MCF 10A (cell line): ENCODE measurements at regions not wholly inside any gene's neighbourhood (a gene's known extent, or its start where the extent isn't known, plus 50 kb on each side); places are given as distances from the start of the nearest gene placed in this dataset.
A peak's percentile ranks its signal among the peaks of the same experiment; 100 is the strongest.

ENCODE experiments used
- BruUV-seq: library from RNA; stranded (reverse); fragments of 400-500 nt; replicated peaks from 2 replicates; lab custom pipeline; 2021; lab: Mats Ljungman, UMichigan
- CTCF ChIA-PET: fragments of 300-600 bp; sonication (Branson Sonifier 250); formaldehyde crosslinking; extraction: SDS; loops from one replicate; lab custom pipeline; 2021; ENCODE audit warnings: antibody characterized with exemption, inconsistent platforms; lab: Yijun Ruan, JAX
- POLR2A ChIA-PET: fragments of 300-600, 350-650 bp; sonication (Branson Sonifier 250); formaldehyde crosslinking; extraction: SDS; loops from one replicate; lab custom pipeline; 2020; ENCODE audit warnings: antibody characterized with exemption, inconsistent platforms; lab: Yijun Ruan, JAX
- DNase-seq: peaks from one replicate; pipeline ENCODE4 v3.0.0-alpha.2; 2018; ENCODE audit not compliant: unreplicated experiment
- H3K27ac Mint-ChIP-seq: one replicate; pipeline ENCODE4 v1.8.0; 2022; ENCODE audit warnings: mild to moderate bottlenecking, low read depth, mixed read lengths; ENCODE audit not compliant: unreplicated experiment
- H3K27me3 Mint-ChIP-seq: one replicate; pipeline ENCODE4 v1.8.0; 2022; ENCODE audit warnings: mixed read lengths; ENCODE audit not compliant: insufficient read depth, unreplicated experiment
- H3K36me3 Mint-ChIP-seq: one replicate; pipeline ENCODE4 v1.8.0; 2022; ENCODE audit warnings: mild to moderate bottlenecking, moderate library complexity, mixed read lengths; ENCODE audit not compliant: insufficient read depth, unreplicated experiment
- H3K4me1 Mint-ChIP-seq: one replicate; pipeline ENCODE4 v1.8.0; 2022; ENCODE audit warnings: mixed read lengths; ENCODE audit not compliant: insufficient read depth, unreplicated experiment
- H3K4me3 Mint-ChIP-seq: one replicate; pipeline ENCODE4 v1.8.0; 2022; ENCODE audit warnings: mild to moderate bottlenecking, moderate library complexity, mixed read lengths; ENCODE audit not compliant: unreplicated experiment
- H3K9me3 Mint-ChIP-seq: one replicate; pipeline ENCODE4 v1.8.0; 2022; ENCODE audit warnings: mixed read lengths; ENCODE audit not compliant: unreplicated experiment
- intact Hi-C: fragments of 100-400 bp; cut with micrococcal nuclease; formaldehyde crosslinking; loops from 2 replicates; pipeline ENCODE4 v1.14.1; 2022
- TF ChIP-seq, protein P1 (sequence below): fragments of 200-600 bp; IDR thresholded peaks from one replicate; pipeline ENCODE4 v1.8.0; 2022; ENCODE audit warnings: antibody characterized with exemption, mild to moderate bottlenecking; ENCODE audit not compliant: unreplicated experiment

DNA sequence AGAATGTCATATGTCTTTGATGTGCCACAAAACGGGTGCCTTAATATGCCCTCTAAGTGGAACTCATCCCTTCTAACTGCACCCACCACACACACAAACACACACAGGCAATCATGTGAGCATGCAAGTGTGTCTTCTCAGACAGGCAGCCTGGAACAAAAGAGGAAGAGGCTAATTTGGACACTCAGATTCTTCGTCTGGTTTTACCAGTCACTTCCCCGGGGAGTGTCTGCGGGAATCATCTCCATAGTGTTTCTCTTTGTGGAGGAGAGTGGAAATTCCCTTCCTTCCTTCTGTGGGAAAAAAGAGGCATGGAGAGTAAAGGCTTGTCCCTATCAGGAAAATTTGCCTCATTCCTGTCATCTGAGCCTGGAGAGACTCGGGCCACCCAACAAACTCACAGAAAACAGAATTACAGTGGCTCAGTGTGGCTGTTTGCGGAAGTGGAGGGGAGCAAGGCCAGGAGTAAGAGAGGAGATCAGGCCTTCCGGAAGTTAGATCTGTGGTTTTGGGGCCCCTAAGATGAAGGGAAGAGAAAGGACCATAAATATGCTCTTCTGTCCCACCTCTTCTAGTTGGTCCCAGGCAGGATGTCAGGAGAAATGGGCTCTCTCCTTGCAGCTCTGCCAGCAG is 212.6 kb upstream of the SEMA6D start:
- TF ChIP-seq, protein P1, sequence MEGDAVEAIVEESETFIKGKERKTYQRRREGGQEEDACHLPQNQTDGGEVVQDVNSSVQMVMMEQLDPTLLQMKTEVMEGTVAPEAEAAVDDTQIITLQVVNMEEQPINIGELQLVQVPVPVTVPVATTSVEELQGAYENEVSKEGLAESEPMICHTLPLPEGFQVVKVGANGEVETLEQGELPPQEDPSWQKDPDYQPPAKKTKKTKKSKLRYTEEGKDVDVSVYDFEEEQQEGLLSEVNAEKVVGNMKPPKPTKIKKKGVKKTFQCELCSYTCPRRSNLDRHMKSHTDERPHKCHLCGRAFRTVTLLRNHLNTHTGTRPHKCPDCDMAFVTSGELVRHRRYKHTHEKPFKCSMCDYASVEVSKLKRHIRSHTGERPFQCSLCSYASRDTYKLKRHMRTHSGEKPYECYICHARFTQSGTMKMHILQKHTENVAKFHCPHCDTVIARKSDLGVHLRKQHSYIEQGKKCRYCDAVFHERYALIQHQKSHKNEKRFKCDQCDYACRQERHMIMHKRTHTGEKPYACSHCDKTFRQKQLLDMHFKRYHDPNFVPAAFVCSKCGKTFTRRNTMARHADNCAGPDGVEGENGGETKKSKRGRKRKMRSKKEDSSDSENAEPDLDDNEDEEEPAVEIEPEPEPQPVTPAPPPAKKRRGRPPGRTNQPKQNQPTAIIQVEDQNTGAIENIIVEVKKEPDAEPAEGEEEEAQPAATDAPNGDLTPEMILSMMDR = no peak
- Mint-ChIP-seq H3K9me3 (peaks cover 1% of the 10 kb centered on the region), H3K4me1 (no peaks in the 10 kb centered on the region), H3K27ac (no peak overlapping the region), H3K27me3 (no peaks in the 10 kb centered on the region), H3K36me3 (peaks cover 5% of the 10 kb centered on the region), H3K4me3 (no peak overlapping the region)
- BruUV-seq = no TSS peak
- POLR2A ChIA-PET = no interaction called here
- CTCF ChIA-PET = interaction anchor here (0.7 kb wide), 1 partner anchor 34 kb away, joined by 3 read pairs; no protein-coding TSS in a partner anchor
- intact Hi-C loops = no loop called here
- DNase-seq = no peak

DNA sequence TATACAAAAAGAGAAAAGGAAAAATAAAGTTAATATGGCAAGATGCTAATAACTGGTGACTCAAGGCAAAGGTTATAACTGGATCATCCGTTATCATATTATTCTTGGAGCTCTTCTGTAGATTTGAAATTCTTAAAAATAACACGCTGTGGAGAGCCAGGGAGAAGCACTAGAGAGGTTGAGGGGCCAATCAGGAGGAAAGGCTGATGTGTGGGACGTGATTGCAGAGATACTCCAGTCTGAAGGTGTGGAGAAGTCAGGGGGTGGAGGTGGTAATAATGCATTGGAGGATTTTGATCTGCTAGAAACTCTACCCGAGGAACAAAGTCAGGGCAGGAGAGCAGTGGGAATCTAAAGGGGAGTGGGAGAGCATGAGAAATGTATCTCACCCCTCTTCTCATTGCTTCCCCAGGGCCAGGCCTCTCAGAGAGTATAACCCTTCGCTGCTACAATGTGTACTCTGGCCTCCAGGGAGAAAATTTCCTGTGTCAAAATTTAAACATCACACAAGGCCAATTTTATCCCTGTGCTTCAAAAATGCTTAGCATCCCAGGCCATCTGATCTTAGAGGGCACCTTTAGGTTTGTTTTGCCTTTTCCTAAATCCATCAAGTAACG is 211.5 kb upstream of the SEMA6D start:
- H3K27me3 Mint-ChIP-seq = no peaks in the 10 kb centered on the region
- H3K27ac Mint-ChIP-seq = no peak overlapping the region
- no TSS peak for BruUV-seq
- DNase-seq = no peak
- no peak overlapping the region for H3K4me3 Mint-ChIP-seq
- CTCF ChIA-PET = interaction anchor here (0.7 to 1.2 kb wide), 2 partner anchors 297 to 483 kb away, joined by 3 read pairs; no protein-coding TSS in a partner anchor
- peaks cover 7% of the 10 kb centered on the region for H3K9me3 Mint-ChIP-seq
- no peaks in the 10 kb centered on the region for H3K4me1 Mint-ChIP-seq
- intact Hi-C loops = no loop called here
- peaks cover 5% of the 10 kb centered on the region for H3K36me3 Mint-ChIP-seq
- POLR2A ChIA-PET = no interaction called here
- TF ChIP-seq, protein P1 = no peak

DNA sequence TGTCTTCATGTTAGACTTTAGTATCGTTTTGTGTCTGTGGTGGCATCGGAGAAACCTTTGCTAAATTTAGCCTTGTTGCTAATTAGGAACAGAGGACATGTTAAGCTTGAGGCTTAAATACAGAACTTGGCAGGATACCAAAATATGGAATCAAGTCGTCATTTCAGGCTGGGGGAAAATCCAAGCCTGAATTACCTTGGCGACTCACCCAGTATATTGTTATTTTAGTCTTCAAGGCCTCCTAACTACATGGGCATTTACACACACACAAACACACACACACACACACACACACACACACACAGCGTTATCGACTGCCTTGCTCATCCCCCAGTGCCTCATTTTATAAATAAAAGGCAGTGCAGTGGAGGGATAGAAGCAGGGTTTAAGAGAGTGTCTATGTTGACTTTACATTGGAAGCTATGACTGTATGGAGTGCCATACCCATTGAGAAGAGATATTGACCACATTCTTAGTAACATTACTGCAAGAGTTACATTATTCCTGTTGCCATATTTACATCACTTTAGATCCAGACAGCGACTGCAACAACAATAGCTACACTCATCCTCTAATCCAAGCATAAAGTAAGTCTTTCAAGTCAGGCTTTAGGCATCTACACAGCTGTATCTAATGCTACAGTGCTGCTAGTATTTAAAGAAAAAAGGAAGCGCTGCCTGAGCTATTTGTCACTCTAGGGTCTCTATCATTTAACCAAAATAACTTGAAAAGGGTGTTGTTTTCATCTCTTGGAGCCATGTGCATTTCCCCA is 210.8 kb upstream of the SEMA6D start:
- Mint-ChIP-seq H3K27ac (no peak overlapping the region), H3K4me3 (no peak overlapping the region), H3K9me3 (peaks cover 7% of the 10 kb centered on the region), H3K4me1 (no peaks in the 10 kb centered on the region), H3K27me3 (no peaks in the 10 kb centered on the region), H3K36me3 (peaks cover 5% of the 10 kb centered on the region)
- TF ChIP-seq, protein P1 = no peak
- ChIA-PET CTCF (interaction anchor here (0.5 to 1.3 kb wide), 5 partner anchors 16 to 578 kb away, joined by 3 to 4 read pairs (median 3); no protein-coding TSS in a partner anchor), POLR2A (no interaction called here)
- intact Hi-C loops = no loop called here
- BruUV-seq = no TSS peak
- peak; percentile 2 for DNase-seq
